ENCODE measurements at regions not wholly inside any gene's neighbourhood (a gene's known extent, or its start where the extent isn't known, plus 50 kb on each side); places are given as distances from the start of the nearest gene placed in this dataset.
"Not testable (repeated sequence)": the region's sequence is repeated elsewhere in the genome, so short reads cannot be mapped to it uniquely, and the experiment has no call there.

DNA sequence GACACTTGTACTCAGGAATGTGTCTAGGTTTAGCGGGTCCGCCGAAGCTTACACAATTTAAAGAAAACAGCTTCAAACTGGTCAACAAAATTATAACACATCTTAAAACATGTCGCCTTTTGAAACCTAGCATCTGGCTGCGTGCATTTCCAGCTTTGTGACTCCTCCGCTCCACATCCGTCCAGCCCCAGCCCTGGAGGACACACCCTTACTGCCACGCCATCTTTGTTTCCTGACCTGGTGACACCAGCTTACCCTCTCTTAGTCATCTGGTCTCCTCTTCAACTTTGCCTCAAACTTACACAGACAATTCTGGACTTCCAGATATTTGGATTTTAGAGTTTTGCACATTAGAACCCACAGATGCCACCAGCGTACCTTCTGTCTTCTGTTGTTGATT, 198.7 kb upstream of the VSTM2A start:
- no peak for DNase-seq (ENCODE audit: low read depth in 4 of 4, low spot score in 3 of 4)

DNA sequence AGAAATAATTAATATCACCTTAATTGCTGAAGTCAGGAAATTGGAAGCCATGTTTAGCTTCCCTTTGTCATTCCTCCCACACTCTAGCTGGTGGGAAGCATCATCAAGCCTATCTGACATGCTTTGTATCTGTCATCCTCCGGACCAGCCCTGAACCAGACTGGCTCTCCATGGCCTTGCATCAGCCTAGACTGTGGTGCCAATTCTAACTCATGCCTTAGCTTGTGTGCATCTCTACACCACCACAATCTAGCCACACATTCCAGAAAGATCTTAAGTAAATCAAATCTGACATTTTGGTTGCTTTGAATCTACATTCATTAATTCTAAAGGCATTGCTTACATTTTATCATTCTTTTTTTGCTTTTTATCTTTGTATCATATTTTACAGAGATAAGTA, 196.4 kb upstream of the VSTM2A start:
- no peak for DNase-seq (ENCODE audit: low read depth in 4 of 4, low spot score in 3 of 4)

DNA sequence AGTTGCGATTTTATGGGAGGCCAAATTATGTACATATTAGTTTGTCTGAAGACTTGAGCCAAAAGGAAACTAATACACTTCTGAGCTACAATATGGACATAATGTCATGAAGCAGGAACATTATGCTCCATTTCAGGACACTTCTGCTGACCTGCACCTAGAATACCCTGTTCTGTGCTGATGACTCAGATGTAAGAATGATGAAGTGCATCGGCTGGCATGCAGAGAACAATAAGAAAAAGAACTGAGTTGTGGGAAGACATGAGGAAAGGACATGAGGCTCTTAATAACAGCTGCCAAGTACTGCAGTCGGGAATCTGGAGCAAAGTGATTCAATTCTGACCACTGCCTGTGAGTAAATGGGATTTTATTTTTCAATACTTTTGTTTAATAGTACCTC, 192.9 kb upstream of the VSTM2A start:
- DNase-seq (ENCODE audit: low read depth in 4 of 4, low spot score in 3 of 4), result no peak

DNA sequence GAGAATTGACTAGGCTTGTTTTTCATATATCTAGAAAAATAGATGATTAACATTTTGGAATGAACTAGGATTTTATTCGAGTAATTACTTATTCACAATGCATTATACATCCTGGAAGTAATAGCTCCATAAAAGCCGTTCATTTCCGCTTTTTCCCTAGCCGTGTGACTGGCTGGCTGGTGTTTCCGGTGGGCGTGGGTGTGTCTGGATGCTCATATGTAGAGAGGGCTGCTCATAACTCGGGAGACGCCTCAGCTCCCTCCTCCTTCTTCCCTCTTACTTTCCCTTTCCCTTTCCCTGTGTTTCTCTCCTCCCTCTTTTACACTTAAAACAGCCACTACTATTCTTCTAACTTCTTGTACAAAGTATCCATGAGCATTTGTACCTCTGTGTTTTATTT, 187.7 kb upstream of the VSTM2A start:
- DNase-seq (ENCODE audit: low read depth in 4 of 4, low spot score in 3 of 4), result no peak

DNA sequence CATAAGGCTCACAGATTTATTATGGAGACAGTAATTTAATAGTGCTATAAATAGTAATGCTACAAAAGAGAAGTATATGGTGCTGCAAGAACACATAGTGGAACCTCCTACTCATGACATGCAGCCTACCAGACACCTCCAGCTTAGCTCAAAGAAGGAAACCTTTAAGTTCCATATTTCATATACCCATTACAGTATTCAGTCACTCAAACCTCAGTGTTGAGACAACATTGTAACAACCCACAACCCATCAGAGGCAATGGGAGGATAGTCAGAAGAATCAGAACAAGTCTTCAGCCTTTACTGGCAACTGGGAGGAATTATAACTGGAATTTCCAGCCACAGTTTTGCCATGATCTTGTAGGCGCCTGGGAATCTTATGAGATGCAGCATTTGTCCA, 186.3 kb upstream of the VSTM2A start:
- no peak for DNase-seq (ENCODE audit: low read depth in 4 of 4, low spot score in 3 of 4)

DNA sequence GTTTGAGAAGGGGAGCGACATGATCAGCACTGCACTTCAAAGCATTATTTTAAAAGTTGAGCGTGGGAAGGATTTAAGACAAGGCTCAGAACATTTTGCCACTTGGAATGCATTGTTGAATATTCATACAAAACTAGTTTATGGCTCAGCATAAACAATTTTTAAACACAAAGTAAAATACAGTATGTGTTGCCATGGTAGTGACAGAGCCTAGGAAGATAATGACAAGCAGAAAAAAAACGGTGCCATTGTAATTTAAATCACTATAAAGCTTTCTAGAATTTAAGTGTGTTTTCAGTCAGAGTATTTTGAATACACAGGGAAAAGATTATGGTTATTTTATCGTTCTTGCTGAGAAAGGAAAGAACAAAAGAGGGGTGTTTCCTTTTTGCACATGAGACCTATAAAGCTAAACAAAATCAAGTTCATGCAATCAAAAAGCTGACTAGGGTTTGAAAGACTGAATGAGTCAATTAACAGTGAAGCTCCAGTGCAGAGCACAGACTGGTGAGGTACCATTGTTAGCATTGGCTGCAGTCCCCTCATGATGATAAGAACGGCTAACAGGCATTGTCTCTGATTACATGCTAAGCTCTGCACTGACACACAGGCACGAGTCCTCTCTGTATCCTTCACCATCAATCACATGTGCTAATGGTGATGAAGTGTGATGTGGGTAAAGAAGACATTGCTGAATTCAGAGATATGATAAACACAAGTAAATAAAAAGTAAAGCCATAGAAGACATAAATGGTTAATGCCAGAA, 181.9 kb upstream of the VSTM2A start:
- no peak for DNase-seq (ENCODE audit: low read depth in 4 of 4, low spot score in 3 of 4)

DNA sequence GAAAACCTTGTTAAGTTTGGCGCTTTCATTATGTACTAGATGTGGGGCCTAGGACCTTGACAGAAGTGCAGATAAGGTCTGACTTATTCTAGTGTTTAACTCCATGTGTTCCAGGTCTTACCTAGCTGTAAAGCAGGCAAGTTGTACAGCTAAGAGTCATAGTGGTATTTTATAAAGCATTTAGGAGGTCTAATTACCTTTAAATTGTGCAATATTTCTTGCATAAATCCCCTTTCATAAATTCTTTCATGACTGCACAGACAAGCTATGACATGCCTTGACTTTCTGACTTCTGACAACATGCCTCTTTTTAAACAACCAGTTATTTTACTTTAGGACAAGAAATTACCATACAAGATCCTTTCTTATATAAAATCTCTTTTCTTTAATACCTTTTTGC, 151.6 kb upstream of the VSTM2A start:
- DNase-seq (ENCODE audit: low read depth in 4 of 4, low spot score in 3 of 4), result no peak

DNA sequence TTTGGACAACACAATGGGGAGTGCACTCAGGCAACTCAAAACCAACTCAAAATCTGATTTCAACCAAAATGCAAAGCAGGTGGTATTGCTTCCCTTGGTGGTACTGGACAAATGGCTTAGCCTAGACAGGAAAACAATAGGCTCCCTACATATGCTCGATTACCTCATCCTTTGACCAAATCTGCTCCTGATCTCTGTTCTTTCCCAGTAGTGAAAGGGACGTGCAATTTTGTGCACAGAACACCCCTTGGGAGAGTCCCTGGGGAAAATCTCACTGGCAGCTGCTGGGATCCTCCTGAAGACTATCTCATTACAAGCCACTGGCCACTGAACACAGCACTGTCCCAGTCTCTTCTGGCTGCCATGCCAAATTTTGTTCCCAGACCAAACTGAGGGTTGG, 149.2 kb upstream of the VSTM2A start:
- no peak for DNase-seq (ENCODE audit: low read depth in 4 of 4, low spot score in 3 of 4)

DNA sequence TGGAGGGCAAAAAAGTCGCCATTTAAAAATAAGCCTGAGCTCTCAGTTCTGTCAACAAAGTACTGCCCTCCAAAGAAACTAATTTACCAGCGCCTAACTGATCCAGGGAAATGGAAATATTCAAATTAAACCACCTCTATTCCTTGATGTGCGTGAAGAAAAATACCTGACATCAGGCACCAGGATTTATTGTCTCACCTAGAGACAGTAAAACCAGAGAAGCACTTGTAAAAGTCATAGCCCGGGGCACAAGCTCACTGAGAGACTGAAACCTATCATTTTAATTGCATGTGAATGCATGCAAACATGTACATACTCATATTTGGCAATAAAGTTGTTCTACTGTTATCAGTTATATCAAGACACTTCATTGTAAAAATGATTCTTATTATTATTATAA, 147.3 kb upstream of the VSTM2A start:
- no peak for DNase-seq (ENCODE audit: low read depth in 4 of 4, low spot score in 3 of 4)

DNA sequence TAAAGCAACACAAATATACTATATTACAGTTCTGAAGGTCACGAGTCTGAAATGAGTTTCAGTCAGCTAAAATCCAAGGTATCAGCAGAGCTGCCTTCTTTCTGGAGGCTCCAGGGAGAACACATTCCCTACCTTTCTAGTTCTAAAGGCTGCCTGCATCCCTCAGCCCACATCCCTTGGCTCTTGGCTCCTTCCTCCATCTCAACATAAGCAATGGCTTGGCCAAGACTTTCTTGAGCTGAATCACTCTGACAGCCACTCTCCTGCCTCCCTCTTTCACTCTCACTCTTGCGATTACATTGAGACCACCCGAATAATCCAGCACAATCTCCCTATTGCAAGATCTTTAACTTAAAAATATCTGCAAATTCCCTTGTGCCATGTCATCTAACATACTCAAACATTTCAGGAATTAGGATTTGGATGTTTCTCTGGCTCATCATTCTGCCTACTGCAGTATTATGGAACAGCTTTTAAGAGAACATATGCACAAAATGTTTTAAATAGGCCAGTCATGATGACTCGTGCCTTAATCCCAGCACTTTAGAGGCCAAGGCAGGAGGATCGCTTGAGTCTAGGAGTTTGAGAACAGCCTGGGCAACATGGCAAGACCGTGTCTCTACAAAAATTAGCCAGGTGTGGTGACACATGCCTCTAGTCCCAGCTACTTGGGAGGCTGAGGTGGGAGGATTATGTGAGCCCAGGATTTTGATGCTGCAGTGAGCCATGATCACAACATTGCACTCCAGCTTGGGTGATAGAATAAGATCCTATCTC, 144.2 kb upstream of the VSTM2A start:
- DNase-seq (ENCODE audit: low read depth in 4 of 4, low spot score in 3 of 4), result no peak

DNA sequence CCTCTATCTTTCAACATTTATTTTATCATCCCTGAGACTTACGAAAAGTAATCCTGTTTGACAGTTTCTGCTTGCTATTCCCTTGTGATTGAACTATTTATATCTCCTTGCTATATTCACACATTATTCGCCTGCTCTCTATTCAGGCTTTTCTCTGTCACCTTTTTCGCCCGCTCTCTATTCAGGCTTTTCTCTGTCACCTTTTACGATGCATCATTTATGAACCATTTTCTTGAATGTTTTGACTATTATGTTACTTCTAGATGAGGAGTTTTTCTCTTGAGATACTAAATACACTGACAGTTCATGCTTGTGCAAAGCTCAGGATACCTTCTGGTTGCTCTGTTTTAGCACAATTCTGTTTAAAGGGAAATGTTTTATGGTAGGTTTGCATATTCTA, 143.3 kb upstream of the VSTM2A start:
- no peak for DNase-seq (ENCODE audit: low read depth in 4 of 4, low spot score in 3 of 4)

DNA sequence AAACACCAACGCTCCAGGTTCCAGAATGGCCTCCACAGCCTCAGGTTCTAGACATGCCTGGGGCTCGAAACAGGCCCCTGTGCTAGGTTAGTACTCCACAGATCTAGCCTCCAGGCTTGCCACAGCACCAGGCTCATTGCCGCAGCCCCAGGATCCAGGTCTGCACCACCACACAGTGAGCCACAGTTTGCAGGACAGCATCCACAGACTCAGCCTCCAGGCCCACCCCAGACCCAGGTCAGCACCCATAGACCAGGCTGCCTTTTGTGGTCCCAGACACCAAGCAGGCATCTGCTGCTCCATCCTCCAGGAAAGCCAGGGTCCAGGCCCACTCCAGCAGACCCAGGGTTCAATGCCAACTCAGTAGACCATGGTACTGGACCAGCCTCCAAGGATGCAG, 132.3 kb upstream of the VSTM2A start:
- DNase-seq (ENCODE audit: low read depth in 4 of 4, low spot score in 3 of 4), result no peak

DNA sequence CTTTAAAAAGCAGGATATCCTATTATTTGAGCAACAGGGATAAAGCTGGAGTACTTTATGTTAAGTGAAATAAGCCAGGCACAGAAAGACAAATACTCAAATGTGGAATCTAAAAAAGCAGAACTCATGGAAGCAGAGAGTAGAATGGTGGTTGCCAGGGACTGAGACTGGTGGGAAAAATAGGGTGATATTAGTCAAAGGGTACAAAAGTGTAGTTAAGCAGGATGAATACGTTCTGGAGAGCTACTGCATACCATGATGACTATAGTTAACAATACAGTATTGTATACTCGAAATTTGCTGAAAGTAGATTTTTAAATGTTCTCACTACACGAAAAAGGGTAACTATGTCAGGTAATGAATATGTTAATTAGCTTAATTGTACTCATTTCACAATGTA, 125.5 kb upstream of the VSTM2A start:
- no peak for DNase-seq (ENCODE audit: low read depth in 4 of 4, low spot score in 3 of 4)

DNA sequence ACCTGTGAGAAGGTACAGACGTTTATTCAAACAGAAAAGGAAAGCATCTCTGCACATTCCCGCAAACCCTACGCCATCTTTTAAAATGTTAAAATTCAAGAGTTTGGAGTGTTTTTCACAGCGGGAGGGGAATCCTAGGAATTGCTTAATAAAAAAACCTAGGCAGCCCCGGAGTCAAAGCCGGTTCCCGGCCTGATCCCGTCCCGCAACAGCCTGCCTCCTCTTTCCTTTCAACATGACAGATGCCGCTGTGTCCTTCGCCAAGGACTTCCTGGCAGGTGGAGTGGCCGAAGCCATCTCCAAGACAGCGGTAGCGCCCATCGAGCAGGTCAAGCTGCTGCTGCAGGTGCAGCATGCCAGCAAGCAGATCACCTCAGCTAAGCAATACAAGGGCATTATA, 123.0 kb upstream of the VSTM2A start:
- no peak for DNase-seq (ENCODE audit: low read depth in 4 of 4, low spot score in 3 of 4)

DNA sequence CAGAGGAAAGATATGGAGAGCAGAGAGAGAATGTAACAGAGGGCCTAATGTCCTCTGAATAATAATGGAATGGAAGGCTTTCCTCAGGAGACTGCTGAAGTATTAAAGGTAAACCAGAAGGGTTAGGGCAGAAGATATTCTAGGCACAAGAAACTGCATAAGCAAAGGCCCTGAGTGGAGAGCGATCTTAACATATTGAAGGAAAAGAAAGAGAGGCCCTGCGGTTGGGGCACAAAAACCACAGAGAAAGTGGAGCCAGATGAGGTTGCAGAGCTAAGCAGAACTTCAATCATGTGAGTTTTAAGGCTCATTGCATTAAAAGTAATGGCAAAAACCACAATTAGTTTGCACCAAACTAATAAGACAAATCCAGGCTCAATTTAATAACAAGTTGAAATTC, 115.8 kb upstream of the VSTM2A start:
- no peak for DNase-seq (ENCODE audit: low read depth in 4 of 4, low spot score in 3 of 4)

DNA sequence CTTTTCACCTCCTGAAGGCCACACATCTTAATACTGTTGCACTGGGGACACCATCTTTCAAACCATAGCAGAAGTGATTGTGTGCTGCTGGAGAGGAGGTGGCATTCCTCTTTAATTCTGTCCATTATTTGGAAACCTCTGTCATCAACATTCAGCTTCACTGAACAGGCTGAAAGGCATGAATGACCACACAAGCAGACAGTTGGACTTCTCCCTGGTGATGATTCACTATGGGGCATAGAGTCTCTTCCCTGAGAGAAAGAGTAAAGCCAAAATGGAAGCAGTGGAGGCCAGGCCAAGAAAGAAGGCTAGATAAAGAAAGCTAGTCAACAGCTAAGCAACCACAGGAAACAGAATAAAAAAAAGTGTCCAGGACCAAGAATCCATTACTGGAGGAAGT, 113.1 kb upstream of the VSTM2A start:
- DNase-seq (ENCODE audit: low read depth in 4 of 4, low spot score in 3 of 4), result no peak

DNA sequence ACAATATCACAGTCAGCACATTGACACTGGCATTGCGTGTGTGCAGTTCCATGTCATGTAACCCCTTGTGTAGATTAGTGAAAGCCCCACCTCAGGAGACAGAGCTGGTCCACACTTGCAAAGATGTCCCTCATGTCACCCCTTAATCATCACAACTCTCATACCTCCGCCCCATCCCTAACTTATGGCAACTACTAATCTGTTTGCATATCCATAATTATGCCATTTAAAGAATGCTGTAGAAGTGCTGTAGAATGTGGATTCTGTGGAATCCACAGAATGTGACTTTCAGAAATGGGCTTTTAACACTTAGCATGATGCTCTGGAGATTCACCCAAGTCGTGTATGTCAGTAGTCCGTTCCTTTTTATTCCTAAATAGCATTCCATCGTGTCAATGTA, 102.8 kb upstream of the VSTM2A start:
- no peak for DNase-seq (ENCODE audit: low read depth in 4 of 4, low spot score in 3 of 4)

DNA sequence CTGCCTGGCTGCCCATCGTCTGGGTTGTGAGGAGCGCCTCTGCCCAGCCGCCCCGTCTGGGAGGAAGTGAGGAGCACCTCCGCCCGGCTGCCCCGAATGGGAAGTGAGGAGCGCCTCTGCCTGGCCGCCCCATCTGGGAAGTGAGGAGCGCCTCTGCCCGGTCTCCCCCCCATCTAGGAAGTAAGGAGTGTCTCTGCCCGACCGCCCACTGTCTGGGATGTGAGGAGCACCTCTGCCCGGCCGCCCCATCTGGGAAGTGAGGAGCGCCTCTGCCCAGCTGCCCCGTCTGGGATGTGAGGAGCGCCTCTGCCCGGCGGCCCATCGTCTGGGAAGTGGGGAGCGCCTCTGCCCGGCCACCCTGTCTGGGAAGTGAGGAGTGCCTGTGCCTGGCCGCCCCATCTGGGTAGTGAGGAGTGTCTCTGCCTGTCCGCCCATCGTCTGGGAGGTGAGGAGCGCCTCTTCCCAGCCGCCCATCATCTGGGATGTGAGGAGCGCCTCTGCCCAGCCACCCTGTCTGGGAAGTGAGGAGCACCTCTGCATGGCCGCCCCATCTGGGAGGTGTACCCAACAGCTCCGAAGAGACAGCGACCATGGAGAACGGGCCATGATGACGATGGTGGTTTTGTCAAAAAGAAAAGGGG, 98.0 kb upstream of the VSTM2A start:
- DNase-seq (ENCODE audit: low read depth in 4 of 4, low spot score in 3 of 4), result not testable (repeated sequence)

DNA sequence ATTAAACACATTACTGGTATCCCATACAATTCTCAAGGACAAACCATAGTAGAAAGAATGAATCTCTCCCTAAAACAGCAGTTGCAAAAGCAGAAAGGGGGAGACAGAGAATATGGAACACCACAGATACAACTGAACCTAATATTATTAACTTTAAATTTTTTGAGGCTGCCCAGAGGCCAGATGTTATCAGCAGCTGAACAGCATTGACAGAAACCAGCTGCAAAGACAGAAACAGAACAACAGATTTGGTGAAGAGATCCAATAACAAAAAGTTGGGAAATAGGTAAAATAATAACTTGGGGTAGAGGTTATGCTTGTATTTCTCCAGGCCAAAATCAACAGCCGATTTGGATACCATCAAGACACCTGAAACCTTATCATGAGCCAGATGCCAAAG, 89.0 kb upstream of the VSTM2A start:
- not testable (repeated sequence) for DNase-seq (ENCODE audit: low read depth in 4 of 4, low spot score in 3 of 4)

DNA sequence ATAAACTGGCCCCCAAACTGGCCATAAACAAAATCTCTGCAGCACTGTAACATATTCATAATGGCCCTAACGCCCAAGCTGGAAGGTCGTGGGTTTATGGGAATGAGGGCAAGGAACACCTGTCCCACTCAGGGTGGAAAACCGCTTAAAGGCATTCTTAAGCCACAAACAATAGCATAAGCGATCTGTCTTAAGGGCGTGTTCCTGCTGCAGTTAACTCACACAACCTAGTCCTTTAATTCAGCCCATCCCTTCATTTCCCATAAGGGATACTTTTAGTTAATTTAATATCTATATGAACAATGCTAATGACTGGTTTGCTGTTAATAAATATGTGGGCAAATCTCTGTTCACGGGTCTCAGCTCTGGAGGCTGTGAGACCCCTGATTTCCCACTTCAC, 87.5 kb upstream of the VSTM2A start:
- not testable (repeated sequence) for DNase-seq (ENCODE audit: low read depth in 4 of 4, low spot score in 3 of 4)

DNA sequence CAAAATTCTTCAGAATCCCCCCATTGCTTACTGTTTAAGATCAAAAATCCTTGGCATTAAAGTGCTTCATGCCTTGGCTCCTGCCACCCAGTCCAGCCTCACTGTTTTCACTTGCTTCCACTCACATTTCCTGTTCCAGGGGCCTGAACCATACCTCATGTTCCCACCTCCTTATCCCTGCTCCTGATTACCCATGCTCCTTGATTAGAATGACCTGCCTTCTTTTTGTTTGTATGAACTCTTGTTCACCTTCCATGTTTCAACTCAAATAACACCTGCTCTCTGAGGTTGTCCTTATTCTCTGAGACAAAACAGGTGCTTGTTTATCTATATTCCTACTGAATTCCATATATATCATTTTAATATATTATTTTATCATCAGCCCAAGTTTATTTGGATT, 77.1 kb upstream of the VSTM2A start:
- DNase-seq (ENCODE audit: low read depth in 4 of 4, low spot score in 3 of 4), result no peak

DNA sequence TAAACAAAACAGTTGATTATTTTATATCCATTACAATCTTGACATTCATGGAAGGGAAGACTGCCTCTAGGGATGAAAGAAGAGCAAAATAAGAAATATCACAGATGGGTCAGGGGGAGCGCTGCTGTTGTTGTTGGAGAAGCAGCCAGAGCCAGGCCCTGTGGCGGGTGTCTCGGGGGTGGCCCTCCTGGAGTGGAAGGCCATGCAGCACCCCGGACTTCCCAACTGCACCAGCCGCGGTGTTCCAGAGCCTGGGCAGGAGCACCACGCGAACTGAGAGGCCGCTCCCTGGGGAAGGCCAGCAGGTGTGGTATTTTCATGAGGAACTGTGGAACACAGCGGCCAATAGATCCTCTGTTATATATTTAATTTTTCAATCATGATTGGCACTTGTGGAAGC, 72.4 kb upstream of the VSTM2A start:
- no peak for DNase-seq (ENCODE audit: low read depth in 4 of 4, low spot score in 3 of 4)
